HepG2 (cell line): ENCODE measurements at regions not wholly inside any gene's neighbourhood (a gene's known extent, or its start where the extent isn't known, plus 50 kb on each side); places are given as distances from the start of the nearest gene placed in this dataset.

ENCODE experiments used
- ATF4 ChIP-seq, 2 experiments: fragments of 450-650 bp in 1 of 2; sonication (generic) in 1 of 2; formaldehyde crosslinking; IDR thresholded peaks; 2 replicates each; pipeline versions ENCODE4 v1.5.0 to v1.8.0; 2020 to 2022; ENCODE audit warnings: mild to moderate bottlenecking in 1 of 2, missing genetic modification reagents in 1 of 2
- CTCF ChIP-seq: sonication (generic); formaldehyde crosslinking; IDR thresholded peaks from 2 replicates; pipeline ENCODE4 v1.5.0; 2020; ENCODE audit warnings: mild to moderate bottlenecking, missing genetic modification reagents, moderate library complexity
- EHMT2 ChIP-seq: fragments of 200-600 bp; sonication (generic); IDR thresholded peaks from 2 replicates; pipeline ENCODE4 v1.7.0; 2017; ENCODE audit warnings: antibody characterized with exemption, low read depth, low read length, borderline replicate concordance
- EP300 ChIP-seq, 3 experiments: sonication (generic) in 1 of 3; formaldehyde crosslinking in 1 of 3; IDR thresholded peaks; 2 replicates each; pipeline versions ENCODE4 v1.5.1 to v1.6.1; 2011 to 2020; ENCODE audit warnings: low read depth in 2 of 3, low read length in 2 of 3, borderline replicate concordance in 1 of 3, improper control_type of control experiment in 1 of 3, mild to moderate bottlenecking in 1 of 3, missing genetic modification reagents in 1 of 3, moderate library complexity in 1 of 3
- FOXM1 ChIP-seq: sonication (generic); formaldehyde crosslinking; IDR thresholded peaks from 2 replicates; pipeline ENCODE4 v1.5.0; 2020; ENCODE audit warnings: missing genetic modification reagents
- NPAS2 ChIP-seq: sonication (generic); formaldehyde crosslinking; IDR thresholded peaks from 2 replicates; pipeline ENCODE4 v1.8.0; 2022; ENCODE audit warnings: mild to moderate bottlenecking, missing genetic modification reagents, borderline replicate concordance
- POLR2AphosphoS5 ChIP-seq: IDR thresholded peaks from 2 replicates; pipeline ENCODE4 v1.6.1; 2012; ENCODE audit warnings: low read depth, low read length
- SP2 ChIP-seq: sonication (generic); formaldehyde crosslinking; IDR thresholded peaks from 2 replicates; pipeline ENCODE4 v1.5.1; 2020; ENCODE audit warnings: mild to moderate bottlenecking, missing genetic modification reagents
- SPEN ChIP-seq: sonication (generic); formaldehyde crosslinking; IDR thresholded peaks from 2 replicates; pipeline ENCODE4 v1.5.1; 2020; ENCODE audit warnings: low read depth, mild to moderate bottlenecking, missing genetic modification reagents
- ZNF12 ChIP-seq: sonication (generic); formaldehyde crosslinking; IDR thresholded peaks from 2 replicates; pipeline ENCODE4 v1.5.0; 2020; ENCODE audit warnings: missing genetic modification reagents
- ZNF263 ChIP-seq: sonication (generic); formaldehyde crosslinking; IDR thresholded peaks from 2 replicates; pipeline ENCODE4 v1.4.0; 2020; ENCODE audit warnings: missing genetic modification reagents
- ZNF318 ChIP-seq: sonication (generic); formaldehyde crosslinking; IDR thresholded peaks from 2 replicates; pipeline ENCODE4 v1.4.0; 2020; ENCODE audit warnings: mild to moderate bottlenecking, missing genetic modification reagents
- ZNF451 ChIP-seq: sonication (generic); formaldehyde crosslinking; IDR thresholded peaks from 2 replicates; pipeline ENCODE4 v1.5.0; 2020; ENCODE audit warnings: mild to moderate bottlenecking, missing genetic modification reagents
- ZNF546 ChIP-seq: sonication (generic); formaldehyde crosslinking; conservative IDR thresholded peaks from 2 replicates; pipeline ENCODE4 v1.8.1; 2023; ENCODE audit warnings: mild to moderate bottlenecking, missing genetic modification reagents

- TF ChIP-seq EHMT2 (no peak), FOXM1 (CRISPR knock-in tag) (no peak), ZNF263 (no peak), CTCF (CRISPR knock-in tag) (no peak), SPEN (CRISPR knock-in tag) (no peak), NPAS2 (CRISPR knock-in tag) (no peak), EP300 (IDR thresholded peaks at IDR 0.05; ENCODE audit: low read depth in 2 of 2, low read length in 2 of 2) (no peak), EP300 (CRISPR knock-in tag; IDR thresholded peaks at IDR 0.05; ENCODE audit: borderline replicate concordance) (no peak), ZNF12 (no peak), ATF4 (CRISPR knock-in tag; IDR thresholded peaks at IDR 0.05) (no peak), ZNF451 (CRISPR knock-in tag) (no peak), ZNF318 (no peak), SP2 (CRISPR knock-in tag) (no peak), ZNF546 (CRISPR knock-in tag) (no peak), POLR2AphosphoS5 (no peak)
Measured at GRCh38 chrX:124228849-124229248, 103.6 kb upstream of the TEX13D start.
